BLaER1 treated with 17β-estradiol and CSF1 and Interleukin-3, amounts not matched to agents 10 nM and 100 nM (cell line): ENCODE measurements at regions not wholly inside any gene's neighbourhood (a gene's known extent, or its start where the extent isn't known, plus 50 kb on each side); places are given as distances from the start of the nearest gene placed in this dataset.

ENCODE experiments used
- H3K27ac ChIP-seq, 11 experiments: shearing (Covaris generic); formaldehyde crosslinking; 2 replicates each; pipeline ENCODE4 v1.8.1; 2022
- H3K27me3 ChIP-seq, 11 experiments: shearing (Covaris generic); formaldehyde crosslinking; 2 replicates each; pipeline ENCODE4 v1.8.1; 2022
- H3K36me3 ChIP-seq, 11 experiments: shearing (Covaris generic); formaldehyde crosslinking; 2 replicates each; pipeline ENCODE4 v1.8.1; 2022
- H3K4me1 ChIP-seq, 10 experiments: shearing (Covaris generic); formaldehyde crosslinking; 2 replicates each; pipeline ENCODE4 v1.8.1; 2022
- H3K4me2 ChIP-seq, 11 experiments: shearing (Covaris generic); formaldehyde crosslinking; 2 replicates each; pipeline ENCODE4 v1.8.1; 2022
- H3K4me3 ChIP-seq, 10 experiments: shearing (Covaris generic); formaldehyde crosslinking; 2 replicates each; pipeline ENCODE4 v1.8.1; 2022
- H3K9ac ChIP-seq, 11 experiments: shearing (Covaris generic); formaldehyde crosslinking; 2 replicates each; pipeline ENCODE4 v1.8.1; 2022
- H3K9me3 ChIP-seq, 11 experiments: shearing (Covaris generic); formaldehyde crosslinking; replicated peaks in 1 of 11; 2 replicates each; pipeline ENCODE4 v1.8.1; 2022
- H4K20me1 ChIP-seq, 11 experiments: shearing (Covaris generic); formaldehyde crosslinking; 2 replicates each; pipeline ENCODE4 v1.8.1; 2022
- Cebpa-rat ChIP-seq, 11 experiments: shearing (Covaris generic); IDR thresholded peaks; 2 replicates each; pipeline ENCODE4 v1.8.1; 2022

DNA sequence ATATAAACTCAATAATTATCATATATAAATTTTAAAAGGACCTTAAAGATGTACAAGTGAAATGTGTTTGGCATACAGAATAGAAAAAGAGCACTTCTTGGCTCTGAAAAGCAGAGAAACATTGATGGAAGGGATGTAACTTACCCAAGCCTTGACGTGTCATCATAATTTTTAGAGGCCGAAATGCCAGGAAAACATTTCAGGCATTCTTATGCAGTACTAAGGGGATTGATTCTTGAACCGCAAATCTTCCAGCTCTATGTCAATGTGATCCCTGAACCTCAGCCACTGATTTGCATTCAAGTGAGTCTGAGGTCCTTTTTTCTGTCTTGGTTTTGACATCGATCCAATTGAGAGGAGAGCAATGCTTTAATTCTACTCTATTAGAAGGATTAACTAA, 97.8 kb downstream of the CLDN1 start:
- no peak overlapping the region for H3K27ac ChIP-seq
- H3K9me3 ChIP-seq = peaks cover 0 to 21% (median 12%) of the 10 kb centered on the region in 11 experiments; a peak in 15 of 22 replicates
- H3K4me2 ChIP-seq = no peak overlapping the region
- H3K36me3 ChIP-seq = no peaks in the 10 kb centered on the region
- no peak for TF ChIP-seq Cebpa-rat (IDR thresholded peaks at IDR 0.05)
- no peak overlapping the region for H3K9ac ChIP-seq
- H4K20me1 ChIP-seq = no peaks in the 10 kb centered on the region
- no peaks in the 10 kb centered on the region; a peak in 1 of 22 replicates for H3K27me3 ChIP-seq
- H3K4me3 ChIP-seq = no peak overlapping the region
- H3K4me1 ChIP-seq = peaks cover 0 to 23% (median 2%) of the 10 kb centered on the region in 10 experiments; a peak in 8 of 20 replicates

DNA sequence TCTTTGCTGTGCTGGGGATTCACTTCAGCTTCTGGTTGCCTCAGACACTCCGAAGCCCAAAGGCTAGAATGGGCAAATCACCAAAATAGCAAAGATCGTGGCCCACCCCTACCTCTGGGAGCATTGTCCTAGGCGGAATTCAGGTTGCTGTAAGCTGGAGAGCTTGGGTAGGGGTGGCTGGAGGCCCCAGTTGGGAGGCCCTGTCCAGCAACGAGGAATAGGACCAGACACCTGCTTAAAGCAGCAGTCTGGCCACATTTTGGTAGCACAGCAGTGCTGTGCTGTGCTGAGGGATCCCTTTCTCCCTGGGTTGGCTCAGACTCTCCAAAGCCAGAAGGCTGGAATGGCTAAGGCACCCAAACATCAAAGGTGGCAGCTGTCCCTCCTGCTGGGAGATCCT, 99.3 kb downstream of the CLDN1 start:
- Histone ChIP-seq H4K20me1 (no peaks in the 10 kb centered on the region), H3K4me3 (no peak overlapping the region), H3K9ac (no peak overlapping the region), H3K27me3 (no peaks in the 10 kb centered on the region), H3K36me3 (no peaks in the 10 kb centered on the region), H3K4me2 (no peak overlapping the region), H3K9me3 (peaks cover 0 to 22% (median 12%) of the 10 kb centered on the region in 11 experiments; a peak in 15 of 22 replicates), H3K27ac (no peak overlapping the region), H3K4me1 (peaks cover 0 to 18% (median under 1%) of the 10 kb centered on the region in 10 experiments; a peak in 8 of 20 replicates)
- TF ChIP-seq Cebpa-rat (IDR thresholded peaks at IDR 0.05) = no peak

- H3K4me2 ChIP-seq = no peak overlapping the region
- TF ChIP-seq Cebpa-rat (IDR thresholded peaks at IDR 0.05) = no peak
Observed at GRCh38 chr3:190222360-190222759, 99.9 kb downstream of the CLDN1 start.

DNA sequence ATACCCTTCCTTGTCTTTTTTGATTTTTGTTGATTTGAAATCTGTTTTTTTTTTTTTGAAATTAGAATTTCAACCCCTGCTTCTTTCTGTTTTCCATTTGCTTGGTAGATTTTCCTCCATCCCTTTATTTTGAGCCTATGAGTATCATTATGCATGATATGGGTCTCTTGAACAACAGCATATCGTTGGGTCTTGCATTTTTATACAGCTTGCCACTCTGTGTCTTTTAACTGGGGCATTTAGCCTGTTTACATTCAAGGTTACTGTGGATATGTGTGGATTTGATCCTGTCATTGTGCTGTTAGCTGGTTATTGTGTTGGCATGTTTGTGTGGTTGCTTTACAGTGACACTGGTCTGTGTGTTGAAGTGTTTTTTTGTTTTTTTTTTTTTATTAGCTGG, 99.7 kb upstream of the P3H2 start:
- no peak overlapping the region for H3K4me3 ChIP-seq
- H3K9me3 ChIP-seq = peaks cover 0 to 22% (median 12%) of the 10 kb centered on the region in 11 experiments; a peak in 15 of 22 replicates
- H3K4me2 ChIP-seq = no peak overlapping the region
- no peak overlapping the region for H3K27ac ChIP-seq
- H3K4me1 ChIP-seq = no peaks in the 10 kb centered on the region
- no peak overlapping the region for H3K9ac ChIP-seq
- H3K36me3 ChIP-seq = no peaks in the 10 kb centered on the region
- no peak for TF ChIP-seq Cebpa-rat (IDR thresholded peaks at IDR 0.05)
- no peaks in the 10 kb centered on the region for H3K27me3 ChIP-seq
- H4K20me1 ChIP-seq = no peaks in the 10 kb centered on the region

More at GRCh38 chr3:190222360-190222759, 99.9 kb downstream of the CLDN1 start:
- Histone ChIP-seq H3K4me3 (no peak overlapping the region), H3K27me3 (no peaks in the 10 kb centered on the region), H3K36me3 (no peaks in the 10 kb centered on the region), H4K20me1 (no peaks in the 10 kb centered on the region), H3K9me3 (peaks cover 0 to 22% (median 12%) of the 10 kb centered on the region in 11 experiments; a peak in 15 of 22 replicates), H3K27ac (no peak overlapping the region), H3K9ac (no peak overlapping the region), H3K4me1 (peaks cover 0 to 12% (median 0%) of the 10 kb centered on the region in 10 experiments; a peak in 6 of 20 replicates)

GRCh38 chr3:190217081-190217480, 96.4 kb upstream of the P3H2 start:
- H3K27ac ChIP-seq = no peak overlapping the region
- no peak overlapping the region for H3K9ac ChIP-seq
- no peaks in the 10 kb centered on the region for H4K20me1 ChIP-seq
- no peaks in the 10 kb centered on the region for H3K36me3 ChIP-seq
- no peak for TF ChIP-seq Cebpa-rat (IDR thresholded peaks at IDR 0.05)
- H3K4me3 ChIP-seq = no peak overlapping the region
- no peaks in the 10 kb centered on the region for H3K4me1 ChIP-seq
- peaks cover 4 to 29% (median 18%) of the 10 kb centered on the region in 11 experiments; a peak in 16 of 22 replicates for H3K9me3 ChIP-seq
- H3K27me3 ChIP-seq = no peaks in the 10 kb centered on the region
- no peak overlapping the region for H3K4me2 ChIP-seq

DNA sequence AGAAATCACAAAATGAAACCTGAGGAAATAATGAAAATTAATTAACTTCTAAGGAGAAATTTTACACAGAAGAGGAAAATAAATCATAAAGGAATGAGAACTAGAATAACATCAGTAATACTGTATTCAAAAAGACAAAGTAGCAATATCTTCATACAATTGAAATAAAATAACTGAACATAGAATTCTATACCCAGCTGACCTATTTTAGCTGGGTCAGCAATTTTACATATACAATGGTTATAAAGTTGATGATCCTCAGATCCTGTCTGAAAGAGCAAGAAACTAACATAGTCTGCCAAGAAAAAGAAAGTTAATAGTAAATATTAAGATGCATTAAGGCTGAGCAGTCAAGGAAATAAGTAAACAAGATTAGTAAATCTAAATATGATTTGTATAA, 93.0 kb upstream of the P3H2 start:
- H3K27me3 ChIP-seq = no peaks in the 10 kb centered on the region
- no peak for TF ChIP-seq Cebpa-rat (IDR thresholded peaks at IDR 0.05)
- no peak overlapping the region for H3K9ac ChIP-seq
- H3K4me2 ChIP-seq = no peak overlapping the region
- H4K20me1 ChIP-seq = no peaks in the 10 kb centered on the region
- H3K9me3 ChIP-seq = peaks cover 0 to 8% (median 5%) of the 10 kb centered on the region in 11 experiments; a peak in 7 of 22 replicates
- peaks cover 0 to 2% (median 0%) of the 10 kb centered on the region in 10 experiments; a peak in 2 of 20 replicates for H3K4me1 ChIP-seq
- no peak overlapping the region for H3K27ac ChIP-seq
- H3K36me3 ChIP-seq = no peaks in the 10 kb centered on the region
- H3K4me3 ChIP-seq = no peak overlapping the region

- H4K20me1 ChIP-seq = no peaks in the 10 kb centered on the region
- peaks cover 0 to 15% (median 0%) of the 10 kb centered on the region in 10 experiments; a peak in 3 of 20 replicates for H3K4me1 ChIP-seq
- no peak for TF ChIP-seq Cebpa-rat (IDR thresholded peaks at IDR 0.05)
Observed at GRCh38 chr3:190210608-190211007, 89.9 kb upstream of the P3H2 start.

GRCh38 chr3:190209533-190209932, 88.8 kb upstream of the P3H2 start:
- no peaks in the 10 kb centered on the region for H4K20me1 ChIP-seq
- H3K9ac ChIP-seq = no peak overlapping the region
- H3K4me1 ChIP-seq = peaks cover 0 to 18% (median 0%) of the 10 kb centered on the region in 10 experiments; a peak in 3 of 20 replicates
- no peak overlapping the region for H3K4me3 ChIP-seq
- H3K4me2 ChIP-seq = no peak overlapping the region
- H3K27me3 ChIP-seq = no peaks in the 10 kb centered on the region
- H3K9me3 ChIP-seq = peaks cover 0 to 8% (median 5%) of the 10 kb centered on the region in 11 experiments; a peak in 7 of 22 replicates
- H3K36me3 ChIP-seq = no peaks in the 10 kb centered on the region
- H3K27ac ChIP-seq = no peak overlapping the region
- TF ChIP-seq Cebpa-rat (IDR thresholded peaks at IDR 0.05) = no peak

More at GRCh38 chr3:190210608-190211007, 89.9 kb upstream of the P3H2 start:
- Histone ChIP-seq H3K4me2 (no peak overlapping the region), H3K9me3 (peaks cover 0 to 8% (median 5%) of the 10 kb centered on the region in 11 experiments; a peak in 7 of 22 replicates), H3K9ac (no peak overlapping the region), H3K27ac (no peak overlapping the region), H3K36me3 (no peaks in the 10 kb centered on the region), H3K27me3 (no peaks in the 10 kb centered on the region), H3K4me3 (no peak overlapping the region)

GRCh38 chr3:190208196-190208595, 87.5 kb upstream of the P3H2 start:
- no peak for TF ChIP-seq Cebpa-rat (IDR thresholded peaks at IDR 0.05)

DNA sequence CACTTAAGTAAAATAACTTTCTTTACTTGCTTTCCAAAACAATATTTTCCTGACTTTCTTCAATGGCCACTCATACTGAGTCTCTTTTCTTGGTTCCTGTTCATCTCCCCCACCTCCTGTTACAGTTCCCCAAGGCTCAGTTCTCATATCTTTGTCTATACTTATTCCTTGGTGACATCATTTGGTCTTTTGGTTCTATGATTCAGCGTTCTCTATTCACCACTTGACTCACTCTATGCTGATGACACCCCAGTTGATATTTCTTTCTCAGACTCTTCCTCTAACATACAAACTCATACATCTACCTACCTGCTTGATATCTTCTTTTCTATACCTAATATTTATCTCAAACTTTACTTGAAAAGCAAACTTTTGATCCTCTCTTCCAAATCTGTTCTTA, 85.0 kb upstream of the P3H2 start:
- TF ChIP-seq Cebpa-rat (IDR thresholded peaks at IDR 0.05) = no peak
- Histone ChIP-seq H3K27ac (no peak overlapping the region), H3K4me2 (no peak overlapping the region)

More at GRCh38 chr3:190208196-190208595, 87.5 kb upstream of the P3H2 start:
- H3K4me1 ChIP-seq = peaks cover 0 to 18% (median 0%) of the 10 kb centered on the region in 10 experiments; a peak in 3 of 20 replicates
- no peak overlapping the region for H3K27ac ChIP-seq
- no peaks in the 10 kb centered on the region for H4K20me1 ChIP-seq
- no peaks in the 10 kb centered on the region for H3K27me3 ChIP-seq
- H3K9ac ChIP-seq = no peak overlapping the region
- H3K9me3 ChIP-seq = peaks cover 0 to 9% (median 1%) of the 10 kb centered on the region in 11 experiments; a peak in 4 of 22 replicates
- peak overlapping the region in 1 of 11 experiments; percentile 18; a peak in 1 of 22 replicates for H3K4me2 ChIP-seq
- no peak overlapping the region for H3K4me3 ChIP-seq
- H3K36me3 ChIP-seq = no peaks in the 10 kb centered on the region

More for the DNA sequence above, 85.0 kb upstream of the P3H2 start:
- H3K9me3 ChIP-seq = 0 out of 22 replicates have a peak, but pooled peaks cover 0 to 8% (median 0%) of the 10 kb centered on the region in 11 experiments
- H3K4me1 ChIP-seq = peaks cover 0 to 18% (median 0%) of the 10 kb centered on the region in 10 experiments; a peak in 3 of 20 replicates
- no peaks in the 10 kb centered on the region for H4K20me1 ChIP-seq
- no peak overlapping the region for H3K4me3 ChIP-seq
- no peak overlapping the region for H3K9ac ChIP-seq
- H3K36me3 ChIP-seq = no peaks in the 10 kb centered on the region
- no peaks in the 10 kb centered on the region for H3K27me3 ChIP-seq
